Stimulated activated CD8-positive, alpha-beta memory T cell treated with anti-CD3 and anti-CD28 coated beads, Interleukin-4, amount 100 ng/mL, for 24 hours (primary cell): ENCODE measurements at regions not wholly inside any gene's neighbourhood (a gene's known extent, or its start where the extent isn't known, plus 50 kb on each side); places are given as distances from the start of the nearest gene placed in this dataset.

Experiments used
- DNase-seq: peaks from one replicate; pipeline ENCODE4 v3.0.0-alpha.2; 2020; ENCODE audit warnings: low read depth

GRCh38 chr5:164861610-164862009 is 1356.2 kb downstream of the MAT2B start:
- no peak for DNase-seq

GRCh38 chr5:164868761-164869160 is 1363.3 kb downstream of the MAT2B start:
- DNase-seq, result no peak

- no peak for DNase-seq
Measured at GRCh38 chr5:164869325-164869724, 1363.9 kb downstream of the MAT2B start.

DNA sequence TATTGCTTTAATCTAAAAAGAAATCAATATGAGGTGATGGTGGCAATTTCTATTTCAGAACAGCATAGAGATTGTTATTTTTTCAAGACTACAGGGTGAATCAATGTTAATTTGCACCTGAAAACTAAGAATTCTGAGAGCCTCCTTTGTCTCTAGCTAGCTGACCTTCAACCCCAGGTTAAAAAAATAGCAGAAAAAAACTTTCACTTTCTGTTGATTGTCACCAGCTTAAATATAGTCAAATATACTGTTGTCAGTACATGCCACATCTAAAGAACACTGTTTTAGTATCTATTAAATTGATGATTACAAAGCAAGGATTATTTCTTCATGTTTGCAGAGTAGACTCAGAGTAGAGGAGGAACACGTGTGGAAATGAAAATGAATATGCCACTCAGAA is 1371.4 kb downstream of the MAT2B start:
- DNase-seq, result no peak

GRCh38 chr5:164881442-164881841 is 1376.0 kb downstream of the MAT2B start:
- no peak for DNase-seq

DNA sequence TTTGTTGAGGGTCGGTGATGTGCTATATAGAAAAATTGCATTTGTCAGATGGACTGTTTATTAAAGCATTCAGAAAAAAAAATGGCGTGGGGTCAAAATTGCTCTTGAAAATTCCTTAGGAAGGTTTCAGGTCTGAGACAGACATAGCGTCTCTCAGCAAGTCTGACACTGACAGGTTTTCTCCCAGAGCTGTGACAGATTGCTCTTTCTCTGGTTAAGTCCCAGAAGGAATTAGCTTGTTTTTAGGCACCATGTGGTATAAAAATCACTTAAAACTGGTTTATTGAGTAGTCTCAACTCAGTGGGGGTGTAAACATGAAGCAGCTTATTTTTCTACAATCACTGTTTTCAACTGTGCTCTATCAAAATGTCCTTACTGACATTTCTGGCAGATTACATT is 1379.8 kb downstream of the MAT2B start:
- DNase-seq, result no peak

GRCh38 chr5:164893071-164893470 is 1387.7 kb downstream of the MAT2B start:
- no peak for DNase-seq

- no peak for DNase-seq
Measured at GRCh38 chr5:164898705-164899104, 1393.3 kb downstream of the MAT2B start.

DNA sequence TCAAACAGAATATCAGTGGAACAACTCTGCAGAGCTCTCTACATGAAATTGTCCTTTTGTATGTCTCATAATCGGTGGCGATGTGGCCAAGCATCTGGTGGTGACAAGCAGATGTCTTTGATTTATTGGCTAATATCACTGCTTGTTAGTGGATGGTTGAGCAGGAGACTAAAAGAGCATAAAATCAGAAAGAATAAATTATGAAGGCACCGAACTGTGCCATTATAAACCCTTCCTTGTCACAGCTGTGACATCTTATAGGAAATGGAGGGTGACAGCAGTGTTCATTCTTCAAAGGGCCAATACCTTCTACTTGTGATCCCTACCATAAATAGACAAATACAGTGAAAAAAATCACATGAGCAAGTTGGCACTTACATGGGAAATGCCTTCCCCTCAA is 1404.3 kb downstream of the MAT2B start:
- no peak for DNase-seq

DNA sequence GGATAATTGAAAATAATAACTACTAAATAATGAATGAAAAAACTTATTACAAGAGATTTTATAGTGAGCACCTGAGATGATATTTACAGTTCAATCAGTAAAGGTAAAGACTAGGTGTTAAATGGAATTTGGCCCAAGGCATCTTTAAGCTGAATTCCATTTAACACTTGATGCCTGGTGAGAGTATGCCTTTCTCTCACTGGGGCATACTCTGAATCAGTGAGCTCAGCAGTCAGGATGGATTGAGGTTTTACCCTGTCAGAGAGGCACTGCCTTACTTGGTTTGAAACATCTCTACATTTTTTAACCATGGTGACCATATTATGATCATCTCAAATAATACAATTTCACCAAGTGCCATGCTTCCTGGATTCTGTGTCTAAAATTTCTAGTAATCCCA is 1416.3 kb downstream of the MAT2B start:
- DNase-seq, result no peak

DNA sequence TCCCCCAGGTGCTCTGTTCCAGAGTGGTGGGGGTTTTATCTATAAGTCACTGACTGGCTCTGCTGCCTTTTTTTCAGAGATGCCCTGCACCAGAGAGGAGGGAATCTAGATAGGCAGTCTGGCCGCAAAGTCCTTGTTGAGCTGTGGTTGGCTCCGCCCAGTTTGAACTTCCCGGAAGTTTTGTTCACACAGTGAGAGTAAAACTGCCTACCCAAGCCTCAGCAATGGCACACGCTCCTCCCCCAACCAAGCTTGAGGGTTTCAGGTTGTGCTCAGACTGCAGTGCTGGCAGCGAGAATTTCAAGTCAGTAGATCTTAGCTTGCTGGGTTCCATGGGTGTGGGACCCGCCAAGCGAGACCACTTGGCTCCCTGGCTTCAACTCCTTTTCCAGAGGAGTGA is 1428.6 kb downstream of the MAT2B start:
- no peak for DNase-seq

- DNase-seq, result no peak
Measured at GRCh38 chr5:164934561-164934960, 1429.1 kb downstream of the MAT2B start.

GRCh38 chr5:164941132-164941531 is 1435.7 kb downstream of the MAT2B start:
- no peak for DNase-seq

DNA sequence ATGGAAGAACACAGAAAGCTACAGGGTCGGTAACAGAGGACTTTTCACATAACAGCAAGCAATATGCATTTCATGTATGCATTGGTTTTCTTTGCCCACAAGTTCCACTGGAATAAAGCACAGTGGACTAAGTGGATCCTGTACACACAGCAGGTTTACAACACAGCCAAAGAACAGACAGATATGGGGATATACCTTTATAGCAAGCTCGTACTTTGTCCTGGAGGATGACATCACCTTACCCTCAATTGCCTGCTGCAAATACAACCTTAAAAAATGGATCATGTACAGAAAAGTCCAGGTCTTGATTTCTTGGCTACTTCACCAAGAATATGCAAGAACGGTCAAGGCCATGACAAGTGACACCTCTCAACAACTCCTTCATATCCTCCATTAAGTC is 1445.5 kb downstream of the MAT2B start:
- no peak for DNase-seq

DNA sequence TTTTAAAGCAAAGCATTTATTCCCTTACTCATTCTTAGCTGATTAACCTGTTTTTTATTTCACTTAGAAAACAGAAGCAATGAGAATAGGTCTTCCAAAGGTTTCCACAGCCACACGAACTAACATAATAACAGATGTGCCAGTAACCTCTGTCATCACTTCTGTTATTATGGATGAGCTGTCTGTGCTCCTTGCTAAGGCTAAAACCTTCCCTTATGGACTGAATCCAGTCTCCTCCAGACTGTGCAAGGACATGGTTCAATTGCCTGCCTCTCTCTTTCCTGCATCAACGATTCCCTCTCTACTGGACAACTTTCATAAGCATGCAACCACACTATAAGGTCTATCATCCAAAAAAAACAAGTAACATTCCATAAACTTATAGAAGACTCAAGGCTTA is 1446.2 kb downstream of the MAT2B start:
- no peak for DNase-seq

- DNase-seq, result no peak
Measured at GRCh38 chr5:164958688-164959087, 1453.3 kb downstream of the MAT2B start.

- DNase-seq, result no peak
Measured at GRCh38 chr5:164959761-164960160, 1454.3 kb downstream of the MAT2B start.

GRCh38 chr5:164962329-164962961 is 1457.0 kb downstream of the MAT2B start:
- no peak for DNase-seq

- no peak for DNase-seq
Measured at GRCh38 chr5:164966611-164967010, 1461.2 kb downstream of the MAT2B start.

- DNase-seq, result no peak
Measured at GRCh38 chr5:164967354-164967753, 1461.9 kb downstream of the MAT2B start.

DNA sequence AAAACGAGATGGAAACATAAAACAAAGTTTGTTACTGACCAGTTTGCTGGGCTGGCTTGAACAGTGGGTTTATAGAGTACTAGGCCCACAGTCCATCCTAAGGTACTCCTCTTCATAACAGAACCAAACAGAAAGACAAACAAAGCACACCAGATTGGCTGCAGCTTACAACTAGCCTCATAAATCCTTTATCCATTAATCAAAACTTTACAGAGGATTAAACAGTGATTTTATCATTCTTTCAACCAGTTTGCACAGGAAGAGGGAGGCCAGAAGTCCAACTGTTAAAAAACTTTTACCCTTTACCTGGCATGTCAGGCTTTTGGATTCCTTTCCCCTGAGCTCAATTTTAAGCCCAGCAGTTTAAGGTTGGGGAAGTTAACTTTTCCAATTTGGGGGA is 1467.6 kb downstream of the MAT2B start:
- DNase-seq, result no peak

- DNase-seq, result no peak
Measured at GRCh38 chr5:164975986-164976385, 1470.6 kb downstream of the MAT2B start.

DNA sequence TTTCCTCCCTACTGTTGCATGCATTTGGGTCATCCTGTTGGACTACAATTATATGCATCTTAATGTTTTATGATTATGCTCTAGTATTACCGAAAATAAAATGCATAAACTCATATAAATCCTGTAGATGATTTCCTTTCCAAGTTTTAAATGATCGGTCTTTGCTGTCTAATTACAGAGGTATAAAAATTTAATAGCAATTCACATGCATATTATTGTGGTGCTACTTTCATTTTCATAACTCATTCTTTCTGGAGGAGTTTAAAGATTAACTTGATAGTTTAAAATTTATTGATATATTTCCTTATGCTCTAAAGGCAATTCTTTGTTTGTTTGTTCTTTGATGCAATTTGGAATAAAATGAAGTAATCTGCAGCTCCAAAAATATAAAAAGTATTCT is 1475.1 kb downstream of the MAT2B start:
- DNase-seq, result no peak

GRCh38 chr5:164998142-164998541 is 1492.7 kb downstream of the MAT2B start:
- no peak for DNase-seq

- DNase-seq, result no peak
Measured at GRCh38 chr5:164998590-164998989, 1493.2 kb downstream of the MAT2B start.
